HG02588 (cell line): ENCODE measurements at regions not wholly inside any gene's neighbourhood (a gene's known extent, or its start where the extent isn't known, plus 50 kb on each side); places are given as distances from the start of the nearest gene placed in this dataset.

ENCODE experiments used
- ATAC-seq: cut with Tn5 transposase; IDR thresholded peaks from one replicate; pipeline ENCODE4 v1.9.1; 2021; ENCODE audit warnings: mild to moderate bottlenecking, moderate library complexity; ENCODE audit not compliant: unreplicated experiment

GRCh38 chr11:39145346-39145745 lies 2314.1 kb downstream of the LRRC4C start:
- ATAC-seq, result no peak

- ATAC-seq, result no peak
Observed at GRCh38 chr11:39144351-39145130, 2314.9 kb downstream of the LRRC4C start.

- no peak for ATAC-seq
Observed at GRCh38 chr11:39139581-39139980, 2319.9 kb downstream of the LRRC4C start.

GRCh38 chr11:39120890-39121289 lies 2338.6 kb downstream of the LRRC4C start:
- ATAC-seq, result no peak

- ATAC-seq, result no peak
Observed at GRCh38 chr11:39113606-39114005, 2345.8 kb downstream of the LRRC4C start.

GRCh38 chr11:39102236-39102635 lies 2357.2 kb downstream of the LRRC4C start:
- no peak for ATAC-seq

GRCh38 chr11:39078465-39078864 lies 2381.0 kb downstream of the LRRC4C start:
- no peak for ATAC-seq

- no peak for ATAC-seq
Observed at GRCh38 chr11:39037611-39038010, 2421.8 kb downstream of the LRRC4C start.

GRCh38 chr11:39036021-39036420 lies 2423.4 kb downstream of the LRRC4C start:
- ATAC-seq, result no peak

GRCh38 chr11:39021539-39021938 lies 2423.5 kb upstream of the RAG2 start:
- no peak for ATAC-seq

GRCh38 chr11:39011797-39012196 lies 2413.8 kb upstream of the RAG2 start:
- ATAC-seq, result no peak

- ATAC-seq, result no peak
Observed at GRCh38 chr11:38990841-38991240, 2392.8 kb upstream of the RAG2 start.

GRCh38 chr11:38990139-38990538 lies 2392.1 kb upstream of the RAG2 start:
- ATAC-seq, result no peak

GRCh38 chr11:38988908-38989307 lies 2390.9 kb upstream of the RAG2 start:
- ATAC-seq, result no peak

- ATAC-seq, result no peak
Observed at GRCh38 chr11:38972220-38972619, 2374.2 kb upstream of the RAG2 start.

GRCh38 chr11:38971141-38971540 lies 2373.1 kb upstream of the RAG2 start:
- ATAC-seq, result no peak

- no peak for ATAC-seq
Observed at GRCh38 chr11:38968951-38969350, 2370.9 kb upstream of the RAG2 start.

GRCh38 chr11:38952698-38953097 lies 2354.7 kb upstream of the RAG2 start:
- no peak for ATAC-seq

GRCh38 chr11:38950867-38951266 lies 2352.8 kb upstream of the RAG2 start:
- ATAC-seq, result no peak

- no peak for ATAC-seq
Observed at GRCh38 chr11:38948392-38948791, 2350.4 kb upstream of the RAG2 start.

GRCh38 chr11:38937709-38938108 lies 2339.7 kb upstream of the RAG2 start:
- ATAC-seq, result no peak

- ATAC-seq, result no peak
Observed at GRCh38 chr11:38935941-38936340, 2337.9 kb upstream of the RAG2 start.

- ATAC-seq, result no peak
Observed at GRCh38 chr11:38927993-38928392, 2330.0 kb upstream of the RAG2 start.
